ENCODE measurements at regions not wholly inside any gene's neighbourhood (a gene's known extent, or its start where the extent isn't known, plus 50 kb on each side); places are given as distances from the start of the nearest gene placed in this dataset.

DNA sequence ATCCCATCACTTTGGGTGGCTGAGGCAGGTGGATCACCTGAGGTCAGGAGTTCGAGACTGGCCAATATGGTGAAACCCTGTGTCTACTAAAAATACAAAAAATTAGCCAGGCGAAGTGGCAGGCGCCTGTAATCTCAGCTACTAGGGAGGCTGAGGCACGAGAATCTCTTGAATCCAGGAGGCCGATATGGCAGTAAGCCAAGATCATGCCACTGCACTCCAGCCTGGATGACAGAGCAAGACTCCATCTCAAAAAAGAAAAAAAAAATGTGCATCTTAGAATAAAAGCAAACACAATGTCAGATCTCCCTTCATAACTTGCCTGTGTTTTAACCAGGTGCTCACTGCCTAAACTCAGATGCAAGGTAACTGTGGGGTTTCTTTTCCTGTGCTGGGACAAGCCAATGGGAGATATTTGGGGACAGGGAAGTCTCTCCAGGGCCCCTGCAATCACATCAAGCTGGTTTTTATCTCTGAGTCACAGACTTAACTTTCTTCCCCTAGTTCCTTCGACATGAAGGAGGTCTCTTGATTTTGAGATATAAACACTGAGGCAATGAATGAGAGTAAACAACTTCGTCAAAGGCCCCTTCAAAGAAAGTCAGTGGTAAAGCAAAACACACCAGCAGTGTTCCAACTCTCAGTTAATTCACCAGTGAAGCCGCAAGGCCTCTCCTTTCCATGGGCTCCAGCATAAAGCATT is 99.1 kb downstream of the SNX18 start:
- ATAC-seq: no peak
- DNase-seq: no peak
- intact Hi-C loops (cut with micrococcal nuclease): no loop called here

- intact Hi-C loops (cut with micrococcal nuclease): no loop called here
- peak; percentile 95 for ATAC-seq
- no peak for DNase-seq
These were observed 98.5 kb downstream of the SNX18 start for GRCh38 chr5:54616031-54616430.

- intact Hi-C loops (cut with micrococcal nuclease): no loop called here
- DNase-seq (no peak), ATAC-seq (no peak)
These were observed 97.8 kb downstream of the SNX18 start for GRCh38 chr5:54615381-54615780.

DNA sequence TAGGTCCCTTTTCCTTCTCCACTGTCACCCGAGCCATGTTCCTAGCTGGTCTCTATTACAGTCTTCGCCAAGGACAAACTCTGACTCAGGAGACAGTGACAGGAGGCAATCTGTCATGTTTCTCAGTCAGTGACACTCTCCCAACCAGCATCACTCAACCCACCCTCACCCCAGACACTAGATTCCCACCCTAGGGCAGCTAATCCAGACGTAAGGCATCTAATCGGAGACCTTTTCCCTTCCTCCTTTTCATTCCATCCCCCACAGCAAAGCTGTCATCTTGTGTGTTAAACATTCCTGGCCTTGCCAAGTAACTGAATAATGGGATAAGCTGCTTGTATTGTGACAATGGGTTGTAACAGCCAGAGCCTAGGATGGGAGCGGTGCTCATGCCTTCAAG is 95.2 kb downstream of the SNX18 start:
- DNase-seq (no peak), ATAC-seq (no peak)
- intact Hi-C loops (cut with micrococcal nuclease): no loop called here

- ATAC-seq (no peak), DNase-seq (no peak)
- intact Hi-C loops (cut with micrococcal nuclease): no loop called here
These were observed 93.9 kb downstream of the SNX18 start for GRCh38 chr5:54611290-54611951.

GRCh38 chr5:54610197-54610944 is 92.8 kb downstream of the SNX18 start:
- DNase-seq (no peak), ATAC-seq (peak; percentile 60)
- intact Hi-C loops (cut with micrococcal nuclease): no loop called here

DNA sequence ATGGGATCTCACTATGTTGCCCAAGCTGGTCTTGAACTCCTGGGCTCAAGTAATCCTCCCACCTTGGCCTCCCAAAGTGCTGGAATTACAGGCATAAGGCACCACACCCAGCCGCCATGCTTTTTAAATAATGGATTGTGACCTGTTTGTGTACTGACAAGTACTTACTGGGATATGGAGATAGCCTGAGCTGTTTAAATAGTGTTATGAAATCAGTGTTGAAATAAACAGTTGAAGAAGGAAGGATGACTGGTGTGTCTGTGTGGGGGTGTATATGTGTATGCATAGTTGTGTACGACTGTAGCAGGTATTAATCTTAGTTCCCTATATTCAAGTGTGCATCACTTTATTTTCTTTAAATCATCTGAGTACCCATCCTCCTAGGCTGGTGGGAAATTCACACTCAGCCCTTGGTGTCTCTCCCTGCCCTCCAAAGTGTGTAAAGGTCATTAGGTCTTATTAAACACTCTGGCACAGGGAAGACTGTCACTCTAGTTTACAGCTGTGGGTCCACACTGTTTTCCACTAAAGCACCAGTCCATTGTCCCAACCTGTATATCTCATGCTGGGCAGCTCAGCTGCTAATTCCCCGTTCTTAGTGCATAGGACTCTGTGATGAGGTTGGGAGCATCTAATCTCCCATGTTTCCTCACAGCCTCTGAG is 91.0 kb downstream of the SNX18 start:
- intact Hi-C loops (cut with micrococcal nuclease): no loop called here
- ATAC-seq: no peak
- DNase-seq: no peak

- no peak for ATAC-seq
- intact Hi-C loops (cut with micrococcal nuclease): no loop called here
These were observed 89.4 kb downstream of the SNX18 start for GRCh38 chr5:54607006-54607405.

DNA sequence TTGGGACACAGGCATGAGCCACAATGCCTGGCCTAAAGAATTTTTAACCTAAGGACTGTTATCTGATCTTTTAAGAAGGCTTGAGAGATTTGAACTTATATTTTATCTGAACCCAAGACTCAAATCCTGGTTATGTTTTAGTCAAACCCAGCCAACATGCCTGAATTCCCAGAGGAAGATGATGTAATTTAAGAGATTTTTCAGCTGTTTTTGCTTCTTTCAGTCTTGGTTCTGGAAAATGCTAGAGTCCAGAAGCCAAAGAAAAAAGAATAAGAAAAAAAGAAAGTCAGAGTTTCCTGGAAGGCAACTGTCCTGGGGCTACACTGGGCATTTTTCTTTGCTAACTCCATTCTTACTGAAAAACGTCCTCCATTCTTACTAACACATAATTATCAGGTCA is 85.8 kb downstream of the SNX18 start:
- peak; percentile 76 for ATAC-seq
- intact Hi-C loops (cut with micrococcal nuclease): no loop called here

More at GRCh38 chr5:54607006-54607405, 89.4 kb downstream of the SNX18 start:
- no peak for DNase-seq

DNA sequence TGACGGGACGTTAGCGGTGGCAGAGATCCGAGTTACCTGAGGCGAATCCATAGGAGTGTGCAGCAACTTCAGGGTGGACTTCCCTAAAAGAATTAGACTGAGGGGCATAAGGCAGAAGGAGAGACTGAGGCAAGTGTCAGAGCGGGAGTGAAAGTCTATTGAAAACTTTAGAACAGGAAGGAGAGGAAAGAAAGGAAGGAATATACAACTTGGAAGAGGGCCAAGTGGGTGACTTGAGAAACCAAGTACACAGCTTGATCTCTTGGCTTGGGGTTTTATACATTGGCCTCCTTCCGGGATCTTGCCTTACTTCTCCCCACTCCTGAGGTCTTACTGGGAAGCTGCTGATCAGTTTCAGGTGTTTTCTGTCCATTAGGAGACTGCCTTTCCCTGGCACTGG is 84.9 kb downstream of the SNX18 start:
- ATAC-seq: no peak
- intact Hi-C loops (cut with micrococcal nuclease): no loop called here
- no peak for DNase-seq

More for the DNA sequence above, 85.8 kb downstream of the SNX18 start:
- DNase-seq: no peak

- intact Hi-C loops (cut with micrococcal nuclease): no loop called here
- peak; percentile 92 for ATAC-seq
- no peak for DNase-seq
These were observed 84.1 kb downstream of the SNX18 start for GRCh38 chr5:54601411-54602230.

Data from left ventricle myocardium superior (tissue), 1 donor.